NCI-H526 treated with DMSO at 0.1 percent for 48 hours (cell line): ENCODE measurements at regions not wholly inside any gene's neighbourhood (a gene's known extent, or its start where the extent isn't known, plus 50 kb on each side); places are given as distances from the start of the nearest gene placed in this dataset.

Source experiments
- DNase-seq: peaks from one replicate; lab custom pipeline; 2025; lab: John Stamatoyannopoulos, UW

DNA sequence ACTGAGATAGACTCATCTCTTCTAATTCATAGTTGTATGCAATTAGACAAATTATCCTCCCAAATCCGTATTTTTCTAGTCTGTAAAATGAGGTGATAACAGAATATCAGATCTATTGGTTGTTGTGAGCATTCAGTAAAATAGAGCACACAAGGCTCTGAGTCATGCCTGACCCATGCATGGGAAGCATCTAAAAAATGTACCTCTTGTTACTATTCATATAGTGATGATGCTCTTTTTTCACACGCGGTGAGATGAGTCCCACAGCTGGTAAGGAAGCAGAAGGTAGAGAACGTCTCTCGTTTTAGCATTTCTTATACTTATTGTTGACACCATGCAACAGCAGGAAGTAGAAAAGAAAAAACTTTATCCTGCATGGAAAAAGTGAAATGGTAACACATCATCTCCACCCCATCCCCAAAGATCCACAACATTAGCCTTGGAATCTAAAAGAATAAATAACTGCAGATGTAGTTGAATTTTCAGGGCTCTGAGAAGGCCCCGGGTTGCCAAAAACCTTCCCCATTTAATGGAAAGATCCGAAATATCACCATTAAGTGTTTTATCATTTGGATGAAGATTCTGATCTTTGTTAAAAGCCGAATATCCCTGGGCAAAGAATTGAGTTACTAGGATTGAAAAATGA, 215.6 kb downstream of the TMEM114 start:
- DNase-seq = no peak

DNA sequence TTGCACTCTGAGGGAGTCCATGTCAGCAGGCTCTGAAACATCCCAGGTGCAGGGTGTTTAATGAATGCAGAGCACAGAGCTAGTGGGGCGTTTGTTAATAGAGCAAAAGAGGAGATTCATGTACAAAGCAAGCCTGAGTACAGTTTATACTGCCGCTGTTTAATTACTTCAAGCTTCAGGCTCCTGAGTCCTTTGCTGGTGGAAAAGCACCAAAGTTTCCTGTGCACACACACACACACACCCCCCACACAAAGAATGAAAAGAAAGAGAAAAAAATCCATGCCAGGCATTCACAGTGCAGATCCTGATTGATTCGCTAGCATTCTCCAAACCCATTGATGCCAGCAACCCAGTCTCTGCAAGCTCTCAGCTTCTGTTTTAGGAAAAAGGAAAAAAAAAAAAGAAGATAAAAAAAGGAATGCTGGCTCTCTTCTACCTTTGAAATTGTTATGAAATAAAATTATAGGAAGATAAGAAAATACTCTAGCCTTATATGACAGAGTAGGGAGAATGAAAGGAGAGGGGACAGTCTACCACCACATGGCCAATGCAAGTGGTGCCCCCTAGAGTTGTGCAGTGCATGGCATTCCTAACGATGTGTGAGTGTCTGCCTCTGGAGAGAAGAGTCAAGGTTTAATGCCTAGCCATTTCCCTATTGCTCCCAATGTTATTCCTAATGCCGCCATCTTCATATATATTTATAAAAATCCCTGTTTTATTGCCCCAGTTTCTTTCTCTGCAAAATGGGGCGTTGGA, 216.5 kb downstream of the TMEM114 start:
- no peak for DNase-seq

DNA sequence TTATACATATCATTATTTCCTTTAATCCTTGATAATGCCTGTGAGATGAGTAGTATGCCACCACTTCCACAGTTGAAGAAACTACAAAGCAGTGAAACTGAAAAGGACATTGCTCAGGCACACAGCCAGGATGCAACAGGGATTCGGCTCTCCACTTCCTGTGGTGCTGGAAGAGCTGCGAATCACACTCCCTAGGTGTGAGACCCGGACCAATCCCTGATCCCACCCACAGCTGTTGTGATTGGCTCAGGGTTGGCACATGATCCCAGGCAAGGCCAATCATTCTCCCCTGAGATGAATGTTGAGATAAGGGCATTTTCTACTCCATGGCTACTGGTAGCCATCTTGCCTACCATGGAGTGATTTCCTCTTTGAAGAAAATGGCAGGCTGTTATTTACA, 218.2 kb downstream of the TMEM114 start:
- no peak for DNase-seq

DNA sequence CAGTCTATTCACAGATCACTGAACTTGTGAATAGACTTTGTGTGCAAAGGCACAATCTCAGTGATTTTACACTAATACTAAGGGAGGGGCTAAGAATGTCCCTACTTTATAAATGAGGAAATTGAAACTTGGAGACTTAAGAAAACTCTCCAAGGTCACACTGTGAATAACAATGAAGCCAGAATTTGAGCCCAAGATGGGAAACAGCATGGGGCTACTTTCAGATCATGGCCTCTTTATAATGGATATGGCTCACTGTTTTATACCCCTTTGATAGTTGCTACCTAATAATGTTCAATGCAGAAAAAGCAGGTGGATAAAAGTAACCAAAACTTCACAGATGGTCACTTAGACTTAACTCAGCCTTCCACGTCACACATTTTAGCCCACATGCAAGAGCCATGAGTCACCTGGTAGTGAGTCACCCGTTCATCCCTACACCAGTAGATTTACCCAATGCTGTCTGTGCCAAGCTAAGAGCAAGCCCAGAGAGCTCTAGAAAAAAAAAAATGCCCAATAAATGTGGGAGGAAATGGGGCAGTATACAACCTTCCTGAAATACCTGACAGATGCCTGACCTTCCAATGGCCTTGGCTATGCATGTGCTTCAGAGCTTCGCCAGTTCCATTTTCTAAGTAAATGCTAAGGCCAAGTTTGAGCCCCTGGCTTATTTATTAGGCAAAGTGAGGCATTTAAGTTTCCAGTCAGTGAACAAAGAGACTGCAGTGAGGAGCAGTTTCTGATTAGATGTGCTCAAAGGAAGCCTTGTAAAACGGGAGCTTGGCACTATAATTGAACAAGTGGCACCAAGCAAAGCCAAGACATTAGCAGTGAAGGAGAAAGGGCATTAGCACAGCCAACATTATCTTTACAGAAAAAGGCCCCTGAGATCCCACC, 219.7 kb downstream of the TMEM114 start:
- no peak for DNase-seq

DNA sequence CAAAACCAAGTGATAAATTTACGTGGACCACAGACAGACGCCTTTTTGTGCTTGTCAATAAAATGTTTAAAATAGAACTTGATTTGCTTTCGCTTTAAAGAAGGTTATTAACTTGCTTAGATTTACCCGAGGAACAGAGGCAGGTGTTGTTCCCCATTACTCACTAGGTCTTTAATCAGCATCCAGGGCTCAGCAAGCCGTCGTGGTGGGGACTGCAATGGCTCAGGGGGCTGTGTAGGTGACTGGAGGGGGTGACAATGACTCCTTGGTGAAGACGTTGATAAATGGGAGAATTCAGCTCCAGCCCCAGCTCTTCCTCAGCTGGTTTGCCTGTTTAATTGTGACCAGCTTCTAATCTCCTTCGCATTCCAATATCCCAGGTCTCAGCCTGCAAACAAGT, 231.4 kb downstream of the TMEM114 start:
- DNase-seq = no peak

DNA sequence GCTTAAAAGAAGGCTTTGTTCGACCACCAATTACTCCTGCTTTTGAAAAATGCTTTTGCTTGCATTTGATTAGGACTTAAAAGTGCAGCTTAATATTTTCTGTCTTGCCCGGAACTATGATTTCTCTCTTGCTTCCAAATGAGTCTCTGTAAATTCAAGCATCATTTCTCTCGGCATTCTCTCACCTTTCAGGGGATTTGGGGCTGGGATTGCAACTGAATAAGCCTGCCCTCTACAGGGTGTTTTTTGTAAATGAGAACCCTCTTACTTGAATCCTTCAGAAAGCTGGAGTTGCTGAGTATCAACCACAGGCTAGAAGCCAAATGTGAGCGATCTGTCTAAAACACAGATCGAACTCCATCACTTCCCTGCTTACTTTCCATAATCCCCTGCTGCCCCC, 234.6 kb downstream of the TMEM114 start:
- DNase-seq = no peak

DNA sequence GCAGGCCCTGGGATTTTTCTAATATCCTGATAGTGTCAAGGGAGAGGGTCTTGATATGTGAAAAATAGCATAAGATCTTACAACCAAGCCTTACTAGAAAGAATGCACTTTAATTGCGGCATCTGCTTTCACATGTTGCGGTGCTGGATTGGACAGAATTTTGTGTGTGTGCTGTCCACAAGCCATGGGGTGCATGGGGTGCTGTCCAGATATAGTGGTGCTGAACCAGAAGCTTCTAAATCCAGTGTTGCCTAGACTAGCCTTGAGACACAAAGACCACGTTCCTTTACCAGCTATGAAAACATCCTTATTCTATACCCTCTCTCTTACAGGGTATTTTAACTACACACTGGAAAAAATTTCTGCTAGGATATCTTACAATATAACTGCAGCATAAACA, 244.0 kb downstream of the TMEM114 start:
- no peak for DNase-seq

DNA sequence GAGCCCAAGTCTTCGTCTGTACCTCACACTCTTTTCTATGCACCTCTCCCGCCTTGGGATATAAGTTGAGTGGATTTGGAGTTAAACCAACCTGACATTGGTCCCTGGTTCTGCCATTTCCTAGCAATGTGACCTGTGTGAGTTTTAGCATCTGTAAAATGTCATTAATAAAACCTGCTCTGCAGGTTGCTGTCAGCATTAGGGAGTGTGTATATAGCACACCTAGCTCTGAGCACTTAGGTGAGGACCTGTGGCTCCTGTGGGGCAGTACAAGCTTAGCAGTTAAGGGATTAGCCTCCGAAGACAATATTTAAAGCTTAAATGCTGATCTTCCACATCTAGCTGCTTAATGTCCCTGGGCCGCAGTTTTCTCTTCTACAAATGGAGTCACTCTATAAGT, 248.0 kb downstream of the TMEM114 start:
- no peak for DNase-seq

DNA sequence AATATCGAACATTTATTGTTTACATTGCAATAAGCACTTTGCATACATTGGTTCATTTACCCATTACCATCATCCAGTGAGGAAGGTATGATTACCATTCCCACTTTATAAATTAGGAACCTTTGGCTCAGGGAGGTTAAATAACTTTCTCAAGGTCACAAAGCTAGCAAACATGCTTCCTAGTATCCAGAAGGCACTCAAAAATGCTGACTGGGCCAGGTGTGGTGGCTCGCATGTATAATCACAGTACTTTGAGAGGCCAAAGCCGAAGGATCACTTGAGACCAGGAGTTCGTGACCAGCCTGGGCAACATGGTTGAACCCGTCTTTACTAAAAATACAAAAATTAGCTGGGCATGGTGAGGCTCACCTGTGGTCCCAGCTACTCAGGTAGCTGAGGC, 259.6 kb downstream of the TMEM114 start:
- DNase-seq = no peak

DNA sequence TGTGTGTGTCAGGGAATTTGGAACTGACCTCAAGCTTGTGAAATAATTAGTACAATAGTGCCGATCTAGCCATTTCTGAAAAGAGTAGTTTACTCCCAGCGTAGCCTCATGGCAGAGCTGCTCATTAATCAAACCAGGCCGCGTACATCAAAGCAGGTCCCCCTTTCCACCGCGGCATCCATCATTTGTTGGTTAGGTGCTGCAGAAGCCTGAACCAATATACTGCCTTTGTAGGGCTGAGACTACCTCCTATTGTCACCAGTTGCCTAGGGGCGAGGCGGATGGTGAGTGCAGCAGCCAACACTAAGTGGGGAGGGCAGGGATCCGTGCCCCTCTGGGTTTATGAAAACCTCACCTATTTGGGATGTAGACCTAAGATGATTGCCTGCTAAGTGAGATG, 264.1 kb downstream of the TMEM114 start:
- DNase-seq = no peak

DNA sequence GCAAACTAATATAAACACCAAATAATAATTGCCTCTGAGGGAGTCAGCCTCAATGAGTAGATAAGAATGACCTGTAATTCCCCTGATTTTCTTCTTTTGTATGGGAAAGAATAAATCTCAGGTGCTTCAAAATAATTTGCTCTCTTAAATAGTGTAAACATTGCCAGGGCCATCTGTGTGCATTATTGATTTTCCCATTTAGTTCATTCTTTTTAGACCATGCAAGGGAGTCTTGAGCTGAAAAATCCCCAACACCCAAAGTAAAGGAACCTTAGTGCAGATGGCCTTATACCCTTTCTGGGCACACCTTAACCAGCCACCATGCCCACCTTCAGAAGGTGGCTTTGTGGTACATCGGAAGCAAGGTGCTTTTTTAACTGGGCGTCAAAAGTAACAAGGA, 267.2 kb downstream of the TMEM114 start:
- no peak for DNase-seq

DNA sequence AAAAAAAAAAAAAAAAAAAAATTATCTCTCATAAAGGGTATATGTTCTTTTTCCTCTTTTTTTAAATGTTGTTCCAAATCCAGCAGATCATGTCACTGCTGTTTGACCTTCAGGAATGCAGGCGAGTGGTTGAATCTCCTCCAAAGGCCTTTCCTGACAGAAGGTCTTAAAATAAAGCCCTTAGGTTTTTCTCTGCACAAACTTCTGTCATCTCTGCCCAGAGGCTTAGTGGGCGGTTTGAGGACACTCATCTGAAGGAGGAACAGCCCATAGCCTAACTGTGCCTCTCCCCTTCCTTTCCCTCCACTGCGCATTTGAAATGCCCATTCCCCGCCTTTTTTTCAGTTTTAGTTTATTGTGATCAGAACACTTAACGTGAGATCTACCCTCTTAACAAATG, 270.2 kb downstream of the TMEM114 start:
- no peak for DNase-seq

DNA sequence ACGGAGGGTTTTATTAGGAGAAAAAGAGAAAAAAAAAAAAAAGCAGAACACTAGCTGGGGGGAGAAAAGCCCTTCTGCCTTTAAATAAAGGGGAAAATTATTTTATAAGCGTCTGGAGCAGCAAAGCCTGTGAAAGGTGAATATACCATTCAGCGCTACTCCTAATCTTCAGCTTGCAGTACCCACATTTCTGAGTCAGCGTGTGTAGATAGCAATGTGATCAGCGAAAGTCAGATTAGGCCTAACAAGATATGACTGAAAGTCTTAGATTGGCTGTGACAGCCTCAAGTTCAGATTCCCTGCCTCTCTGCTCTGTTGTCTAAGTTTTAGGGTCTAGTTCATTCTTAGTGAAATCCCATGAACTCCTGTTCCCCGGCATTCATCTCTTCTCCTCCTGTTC, 279.5 kb downstream of the TMEM114 start:
- DNase-seq = no peak

DNA sequence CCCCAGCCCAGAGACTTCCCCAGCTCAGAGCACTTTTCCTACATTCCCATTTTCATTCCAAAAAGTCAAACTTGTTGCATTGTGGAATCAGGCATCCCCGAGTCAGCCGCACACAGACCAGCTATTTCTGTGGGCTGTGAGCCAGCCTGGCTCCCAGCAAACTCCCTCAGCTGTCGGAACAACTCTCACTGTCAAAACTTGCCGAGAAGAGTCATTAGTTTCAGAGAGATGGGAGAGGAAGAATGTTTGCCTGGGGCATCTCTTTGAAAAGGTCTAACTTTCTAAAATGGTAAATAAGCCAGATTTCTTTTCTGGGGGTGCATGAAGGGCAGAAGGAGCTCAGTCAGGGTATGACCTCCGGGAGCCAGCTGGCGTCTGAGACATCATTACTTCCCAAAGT, 280.0 kb downstream of the TMEM114 start:
- DNase-seq = no peak

DNA sequence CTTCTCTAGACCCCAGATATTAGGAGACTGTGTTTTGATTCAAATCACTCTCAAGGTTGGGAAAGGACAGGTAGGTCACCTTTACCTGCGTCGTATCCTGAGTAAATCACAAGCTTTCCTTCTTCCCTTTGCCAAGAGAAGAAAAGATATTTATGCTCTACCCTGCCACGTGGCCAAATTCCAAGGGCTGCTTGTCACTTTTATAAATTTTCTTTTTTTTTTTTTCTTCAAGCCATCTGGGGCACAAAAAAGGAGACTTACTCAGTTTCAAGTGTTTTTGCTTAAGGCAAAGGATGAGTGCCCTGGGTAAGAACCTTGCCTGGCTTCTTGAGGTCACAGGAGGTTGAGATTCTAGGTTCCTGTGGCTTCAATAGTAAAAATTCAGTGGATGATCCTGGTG, 285.1 kb downstream of the TMEM114 start:
- DNase-seq = no peak

DNA sequence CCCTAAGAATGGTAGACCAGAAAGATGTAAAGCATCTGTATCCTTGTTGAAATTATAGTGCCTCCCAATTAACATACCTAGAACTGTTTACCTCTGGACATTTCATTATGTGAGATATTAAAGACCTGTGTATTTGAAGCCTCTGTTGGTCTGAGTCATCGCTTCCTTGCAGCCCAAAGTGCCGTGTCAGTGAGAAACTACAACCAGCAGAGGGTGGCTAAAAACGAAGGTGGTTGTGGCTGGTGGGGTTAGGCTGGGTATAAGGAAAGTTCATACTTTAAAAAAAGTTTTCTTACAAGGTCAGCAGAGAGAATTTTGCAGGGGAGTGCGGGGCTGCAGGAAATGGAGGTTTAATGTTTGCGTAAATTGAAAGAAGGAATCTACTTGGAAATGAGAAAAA, 290.7 kb downstream of the TMEM114 start:
- no peak for DNase-seq

DNA sequence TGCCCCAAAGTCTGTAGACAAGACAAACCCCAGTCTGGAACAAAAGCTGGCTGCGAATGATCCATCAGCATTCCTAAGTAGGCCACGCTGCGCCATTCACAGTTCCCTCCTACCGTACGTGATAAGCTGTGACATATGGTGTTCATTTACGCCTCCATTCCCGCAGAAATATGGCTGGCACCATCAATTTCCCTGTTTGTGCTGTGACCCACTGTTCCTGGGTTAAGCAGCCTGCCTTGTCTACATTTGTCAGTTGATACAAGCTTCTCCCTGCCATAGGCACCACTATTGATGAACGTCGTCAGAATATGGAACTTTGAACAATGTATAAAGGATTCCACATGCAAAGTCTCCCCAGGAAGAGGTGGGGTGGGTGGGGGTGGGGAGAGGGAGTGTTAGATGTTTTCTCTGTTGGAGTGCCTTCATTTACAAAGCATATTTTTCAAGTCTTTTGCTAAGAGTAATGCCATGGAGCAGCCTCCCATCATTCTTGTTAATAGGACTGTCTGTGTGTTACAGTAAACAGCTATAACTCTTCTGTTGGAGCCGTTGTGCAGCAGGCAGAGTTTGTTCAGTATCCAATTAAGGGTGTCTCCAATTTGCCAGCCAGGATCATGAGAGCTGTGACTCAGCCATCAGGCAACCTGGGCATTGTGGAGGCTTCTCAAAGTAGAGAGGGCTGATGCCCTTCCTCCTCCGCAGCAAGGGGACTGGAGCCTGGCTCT, 294.6 kb downstream of the TMEM114 start:
- no peak for DNase-seq

DNA sequence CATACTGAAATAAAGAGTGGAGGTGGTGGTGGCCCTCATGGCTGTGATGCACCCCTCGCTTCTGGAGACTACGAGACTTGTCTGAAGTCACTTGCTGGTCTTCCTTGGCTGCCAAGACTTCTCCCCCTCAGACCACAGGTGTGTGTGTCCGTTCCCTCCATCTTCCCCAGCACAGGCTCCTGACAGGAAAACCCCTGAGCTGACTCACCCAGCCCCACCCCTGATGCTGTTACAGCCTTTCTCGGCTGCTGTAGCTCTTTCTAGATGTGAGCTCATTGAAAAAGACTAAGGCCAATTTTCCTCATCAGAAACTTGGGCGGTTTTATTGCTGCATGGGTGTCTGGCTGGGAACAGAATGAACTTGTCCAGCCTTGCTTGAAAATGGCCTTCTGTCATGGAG, 296.9 kb downstream of the TMEM114 start:
- no peak for DNase-seq

DNA sequence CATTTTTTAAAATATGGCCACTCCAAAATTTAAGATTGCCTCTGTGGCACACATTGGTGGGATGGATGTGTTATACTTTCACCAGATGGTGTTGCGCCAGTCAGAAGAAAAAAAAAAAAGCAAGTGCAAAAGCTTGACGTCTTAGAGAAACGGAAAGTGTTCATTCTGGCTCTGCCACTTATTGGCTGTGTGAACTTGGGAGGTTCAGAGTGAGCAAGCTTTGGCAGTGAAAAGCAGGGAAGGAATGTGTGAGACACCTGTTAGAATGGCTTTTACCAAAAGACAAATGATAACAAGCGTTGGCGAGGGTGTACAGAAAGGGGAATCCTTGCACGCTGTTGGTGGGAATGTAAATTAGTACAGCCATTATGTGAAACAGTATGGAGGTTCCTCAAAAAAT, 298.0 kb downstream of the TMEM114 start:
- DNase-seq = no peak

DNA sequence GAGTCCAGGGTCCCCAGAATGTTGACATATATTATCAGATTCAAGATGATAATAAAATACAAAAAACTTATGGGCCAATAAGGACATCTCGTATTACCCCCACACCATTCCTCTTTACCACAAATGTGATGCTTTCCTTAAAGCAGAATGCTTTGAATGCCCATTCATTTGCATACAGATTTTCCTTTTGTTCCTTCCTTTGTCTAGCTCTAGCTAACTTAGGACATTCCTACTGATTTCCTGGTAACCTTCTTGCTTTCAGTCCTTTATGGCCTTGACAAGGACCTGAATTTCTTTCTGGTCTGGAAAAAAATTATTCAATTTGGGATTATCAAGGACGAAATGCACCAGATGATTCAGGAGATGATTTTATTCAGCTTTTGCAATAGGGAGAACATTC, 304.0 kb downstream of the TMEM114 start:
- DNase-seq = no peak

DNA sequence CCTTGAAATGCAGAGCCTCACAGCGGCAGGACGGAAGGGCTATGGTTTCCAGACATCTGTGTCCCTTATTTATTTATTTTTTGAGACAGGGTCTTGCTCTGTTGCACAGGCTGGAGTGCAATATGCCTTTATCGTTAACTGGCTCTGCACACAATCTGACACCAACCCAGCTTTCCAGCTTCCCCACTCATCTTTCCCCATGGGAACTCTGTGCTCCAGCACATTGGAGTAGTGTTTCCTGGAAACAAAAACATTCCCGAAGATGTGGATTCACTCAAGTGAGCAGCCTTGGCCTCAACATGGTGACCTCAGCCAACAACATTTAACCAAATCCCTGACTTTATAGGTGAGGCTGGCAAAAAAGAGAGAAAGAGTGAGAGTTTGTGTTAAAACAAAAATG, 307.1 kb downstream of the TMEM114 start:
- DNase-seq = no peak

DNA sequence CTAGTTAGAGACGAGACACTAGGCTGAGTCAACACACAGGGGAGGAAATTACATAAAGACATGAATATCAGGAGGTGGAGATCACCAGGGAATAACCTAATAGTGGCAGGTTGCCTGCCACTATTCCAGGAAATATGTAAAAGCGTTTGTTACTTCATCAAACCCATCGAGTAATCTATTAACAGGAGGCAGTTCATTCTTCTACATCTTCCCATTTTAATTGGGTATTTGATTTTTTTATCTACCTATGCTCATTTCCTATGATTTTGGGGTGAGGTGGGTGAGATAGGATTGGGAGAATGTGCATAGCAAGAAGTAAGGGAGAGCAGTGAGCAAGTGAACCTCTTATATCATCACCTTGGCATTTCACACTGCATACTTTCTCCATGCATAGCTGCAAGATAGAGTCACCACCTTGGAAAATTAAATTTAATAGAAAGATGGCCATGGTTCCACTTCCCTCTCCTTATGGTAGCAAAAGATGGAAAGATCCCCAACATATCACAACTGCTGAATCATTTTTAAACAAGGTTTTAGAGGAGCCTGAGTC, 312.2 kb downstream of the TMEM114 start:
- DNase-seq = no peak
